H9 (cell line): ENCODE measurements at regions not wholly inside any gene's neighbourhood (a gene's known extent, or its start where the extent isn't known, plus 50 kb on each side); places are given as distances from the start of the nearest gene placed in this dataset.

Source experiments
- DNase-seq: peaks from one replicate; pipeline ENCODE4 v3.0.0-alpha.2; 2017
- H2AFZ ChIP-seq: one replicate; pipeline ENCODE4 v1.6.1; 2013; ENCODE audit warnings: mild to moderate bottlenecking, low read length, control low read depth, moderate library complexity
- H2AK5ac ChIP-seq: 2 replicates; pipeline ENCODE4 v1.6.1; 2013; ENCODE audit warnings: low read length, control low read depth, mixed read lengths; ENCODE audit not compliant: insufficient read length
- H2BK120ac ChIP-seq: one replicate; pipeline ENCODE4 v1.6.1; 2013; ENCODE audit warnings: low read depth, mild to moderate bottlenecking, low read length, control low read depth, inconsistent platforms; ENCODE audit not compliant: poor library complexity, severe bottlenecking
- H2BK12ac ChIP-seq: 2 replicates; pipeline ENCODE4 v1.6.1; 2013; ENCODE audit warnings: low read length, control low read depth, mixed read lengths, low read depth; ENCODE audit not compliant: insufficient read length
- H2BK15ac ChIP-seq: 2 replicates; pipeline ENCODE4 v1.6.1; 2013; ENCODE audit warnings: low read depth, low read length, control low read depth
- H2BK20ac ChIP-seq: one replicate; pipeline ENCODE4 v1.6.1; 2013; ENCODE audit warnings: low read depth, mild to moderate bottlenecking, low read length, control low read depth, inconsistent platforms; ENCODE audit not compliant: poor library complexity, severe bottlenecking
- H2BK5ac ChIP-seq: 2 replicates; pipeline ENCODE4 v1.6.1; 2013; ENCODE audit warnings: low read length, control low read depth, mixed read lengths; ENCODE audit not compliant: insufficient read length
- H3K14ac ChIP-seq: 2 replicates; pipeline ENCODE4 v1.6.1; 2013; ENCODE audit warnings: low read length, control low read depth; ENCODE audit not compliant: insufficient read depth
- H3K18ac ChIP-seq: 2 replicates; pipeline ENCODE4 v1.6.1; 2013; ENCODE audit warnings: low read depth, mild to moderate bottlenecking, mixed read lengths, low read length, control low read depth; ENCODE audit not compliant: insufficient read length
- H3K23ac ChIP-seq: 2 replicates; pipeline ENCODE4 v1.6.1; 2013; ENCODE audit warnings: low read length, control low read depth, mixed read lengths, low read depth; ENCODE audit not compliant: insufficient read length
- H3K23me2 ChIP-seq: 2 replicates; pipeline ENCODE4 v1.6.1; 2013; ENCODE audit warnings: low read depth, mild to moderate bottlenecking, mixed read lengths, low read length, control low read depth; ENCODE audit not compliant: insufficient read length, poor library complexity, severe bottlenecking
- H3K27ac ChIP-seq: 2 replicates; pipeline ENCODE4 v1.5.1; 2013; ENCODE audit warnings: low read length, control low read depth, mixed read lengths, low read depth; ENCODE audit not compliant: insufficient read length
- H3K27me3 ChIP-seq: 2 replicates; pipeline ENCODE4 v1.6.1; 2013; ENCODE audit warnings: low read length, control low read depth, inconsistent platforms; ENCODE audit not compliant: insufficient read depth
- H3K4ac ChIP-seq: 2 replicates; pipeline ENCODE4 v1.6.1; 2013; ENCODE audit warnings: low read depth, mild to moderate bottlenecking, control low read depth, inconsistent platforms, low read length, moderate library complexity
- H3K4me1 ChIP-seq: 2 replicates; pipeline ENCODE4 v1.6.1; 2013; ENCODE audit warnings: low read length, control low read depth, inconsistent platforms; ENCODE audit not compliant: insufficient read depth
- H3K4me2 ChIP-seq: 2 replicates; pipeline ENCODE4 v1.6.1; 2013; ENCODE audit warnings: low read length, control low read depth, mixed read lengths; ENCODE audit not compliant: insufficient read length, insufficient read depth
- H3K56ac ChIP-seq: 2 replicates; pipeline ENCODE4 v1.6.1; 2013; ENCODE audit warnings: low read depth, mild to moderate bottlenecking, mixed read lengths, low read length, control low read depth; ENCODE audit not compliant: insufficient read length
- H3K79me1 ChIP-seq: 2 replicates; pipeline ENCODE4 v1.6.1; 2013; ENCODE audit warnings: low read depth, mild to moderate bottlenecking, moderate library complexity, low read length, control low read depth, inconsistent platforms; ENCODE audit not compliant: insufficient read depth, poor library complexity, severe bottlenecking
- H3K79me2 ChIP-seq: 2 replicates; pipeline ENCODE4 v1.6.1; 2013; ENCODE audit warnings: low read length, control low read depth, inconsistent platforms; ENCODE audit not compliant: insufficient read depth
- H3K9ac ChIP-seq: 2 replicates; pipeline ENCODE4 v1.6.1; 2013; ENCODE audit warnings: low read length, control low read depth, mixed read lengths; ENCODE audit not compliant: insufficient read length; ENCODE audit errors: extremely low read depth
- H3K9me3 ChIP-seq: one replicate; pipeline ENCODE4 v1.6.1; 2013; ENCODE audit warnings: low read depth, low read length, inconsistent platforms; ENCODE audit not compliant: control insufficient read depth
- H3T11ph ChIP-seq: one replicate; pipeline ENCODE4 v1.6.1; 2013; ENCODE audit warnings: mild to moderate bottlenecking, low read length, control low read depth, inconsistent platforms
- H4K20me1 ChIP-seq: one replicate; pipeline ENCODE4 v1.6.1; 2013; ENCODE audit not compliant: control insufficient read depth, insufficient read length, insufficient read depth
- H4K5ac ChIP-seq: 2 replicates; pipeline ENCODE4 v1.6.1; 2013; ENCODE audit warnings: low read depth, mild to moderate bottlenecking, mixed read lengths, low read length, control low read depth; ENCODE audit not compliant: insufficient read length
- H4K8ac ChIP-seq: replicated peaks from 2 replicates; pipeline ENCODE4 v1.6.1; 2013; ENCODE audit warnings: low read length, control low read depth, mixed read lengths, low read depth; ENCODE audit not compliant: insufficient read length
- H4K91ac ChIP-seq: 2 replicates; pipeline ENCODE4 v1.6.1; 2013; ENCODE audit warnings: low read depth, mild to moderate bottlenecking, moderate library complexity, mixed read lengths, low read length, control low read depth; ENCODE audit not compliant: insufficient read length
- H3K27ac Mint-ChIP-seq, 3 experiments: 2 replicates in 2 of 3; 3 replicates in 1 of 3; pipeline ENCODE4 v1.8.0; 2020 to 2021; ENCODE audit warnings: mixed read lengths in 3 of 3, mild to moderate bottlenecking in 1 of 3, moderate library complexity in 1 of 3
- H3K27me3 Mint-ChIP-seq: 2 replicates; pipeline ENCODE4 v1.8.0; 2021; ENCODE audit warnings: low read depth, mild to moderate bottlenecking, moderate library complexity, mixed read lengths
- H3K36me3 Mint-ChIP-seq, 3 experiments: 2 replicates in 2 of 3; 3 replicates in 1 of 3; pipeline ENCODE4 v1.8.0; 2020 to 2021; ENCODE audit warnings: low read depth in 3 of 3, mixed read lengths in 3 of 3; ENCODE audit not compliant: insufficient read depth in 1 of 3
- H3K4me1 Mint-ChIP-seq, 2 experiments: 2 replicates each; pipeline ENCODE4 v1.8.0; 2020; ENCODE audit warnings: mixed read lengths in 2 of 2
- H3K4me3 Mint-ChIP-seq, 2 experiments: 2 replicates in 1 of 2; 3 replicates in 1 of 2; pipeline ENCODE4 v1.8.0; 2020 to 2021; ENCODE audit warnings: mild to moderate bottlenecking in 2 of 2, mixed read lengths in 2 of 2, moderate library complexity in 1 of 2
- H3K9me3 Mint-ChIP-seq, 2 experiments: 2 replicates in 1 of 2; 3 replicates in 1 of 2; pipeline ENCODE4 v1.8.0; 2020; ENCODE audit warnings: mild to moderate bottlenecking in 2 of 2, mixed read lengths in 2 of 2, moderate library complexity in 1 of 2
- WGBS: extraction: QIAGEN DNeasy Blood & Tissue Kit; methylation state at CpG from one replicate; pipeline ENCODE4 v1.1.7; 2013; ENCODE audit warnings: missing lambda C conversion rate, low lambda C conversion rate, mixed read lengths; ENCODE audit not compliant: insufficient read length; ENCODE audit errors: extremely low coverage; 5-methylcytosine and 5-hydroxymethylcytosine counted together
- TF ChIP-seq, protein P1 (sequence below): fragments of 200-600 bp; sonication (generic); conservative IDR thresholded peaks from 3 replicates; pipeline ENCODE4 v1.8.0; 2021; ENCODE audit warnings: antibody characterized with exemption, mild to moderate bottlenecking

- Histone ChIP-seq H3K4me2 (no peak overlapping the region), H3K4ac (no peak overlapping the region), H3K9ac (no peak overlapping the region), H2BK12ac (no peak overlapping the region), H3K27me3 (no peaks in the 10 kb centered on the region), H4K8ac (no peak overlapping the region), H3K79me2 (no peaks in the 10 kb centered on the region), H3K18ac (no peak overlapping the region), H2BK15ac (no peak overlapping the region), H2BK20ac (no peak overlapping the region), H2AK5ac (no peak overlapping the region), H4K5ac (no peak overlapping the region), H3K27ac (no peak overlapping the region), H3K14ac (no peak overlapping the region), H2AFZ (no peak overlapping the region), H4K20me1 (no peaks in the 10 kb centered on the region), H3K9me3 (no peaks in the 10 kb centered on the region), H3K4me1 (peaks cover 4% of the 10 kb centered on the region; the same call in 1 of the 2 replicates), H3K23ac (no peak overlapping the region), H3T11ph (no peak overlapping the region), H2BK5ac (no peak overlapping the region), H4K91ac (no peak overlapping the region), H3K79me1 (no peaks in the 10 kb centered on the region), H2BK120ac (no peak overlapping the region), H3K23me2 (no peaks in the 10 kb centered on the region), H3K56ac (no peak overlapping the region)
- H3K27ac Mint-ChIP-seq, result no peak overlapping the region
- DNase-seq, result no peak
- no peaks in the 10 kb centered on the region for H3K27me3 Mint-ChIP-seq
- peaks cover 50 to 65% of the 10 kb centered on the region in 2 experiments for H3K4me1 Mint-ChIP-seq
- peaks cover 9 to 10% of the 10 kb centered on the region in 2 experiments for H3K9me3 Mint-ChIP-seq
- H3K36me3 Mint-ChIP-seq, result peaks cover 0 to 12% (median 11%) of the 10 kb centered on the region in 3 experiments; a peak in 5 of 7 replicates
- no peak overlapping the region for H3K4me3 Mint-ChIP-seq
- no CpG with 5 or more reads among the region's 1 CpG for WGBS
- TF ChIP-seq, protein P1, sequence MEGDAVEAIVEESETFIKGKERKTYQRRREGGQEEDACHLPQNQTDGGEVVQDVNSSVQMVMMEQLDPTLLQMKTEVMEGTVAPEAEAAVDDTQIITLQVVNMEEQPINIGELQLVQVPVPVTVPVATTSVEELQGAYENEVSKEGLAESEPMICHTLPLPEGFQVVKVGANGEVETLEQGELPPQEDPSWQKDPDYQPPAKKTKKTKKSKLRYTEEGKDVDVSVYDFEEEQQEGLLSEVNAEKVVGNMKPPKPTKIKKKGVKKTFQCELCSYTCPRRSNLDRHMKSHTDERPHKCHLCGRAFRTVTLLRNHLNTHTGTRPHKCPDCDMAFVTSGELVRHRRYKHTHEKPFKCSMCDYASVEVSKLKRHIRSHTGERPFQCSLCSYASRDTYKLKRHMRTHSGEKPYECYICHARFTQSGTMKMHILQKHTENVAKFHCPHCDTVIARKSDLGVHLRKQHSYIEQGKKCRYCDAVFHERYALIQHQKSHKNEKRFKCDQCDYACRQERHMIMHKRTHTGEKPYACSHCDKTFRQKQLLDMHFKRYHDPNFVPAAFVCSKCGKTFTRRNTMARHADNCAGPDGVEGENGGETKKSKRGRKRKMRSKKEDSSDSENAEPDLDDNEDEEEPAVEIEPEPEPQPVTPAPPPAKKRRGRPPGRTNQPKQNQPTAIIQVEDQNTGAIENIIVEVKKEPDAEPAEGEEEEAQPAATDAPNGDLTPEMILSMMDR, result no peak
These were observed 1289.6 kb downstream of the NSUN3 start for GRCh38 chr3:95352471-95352870.
